ENCODE measurements at regions not wholly inside any gene's neighbourhood (a gene's known extent, or its start where the extent isn't known, plus 50 kb on each side); places are given as distances from the start of the nearest gene placed in this dataset.

DNA sequence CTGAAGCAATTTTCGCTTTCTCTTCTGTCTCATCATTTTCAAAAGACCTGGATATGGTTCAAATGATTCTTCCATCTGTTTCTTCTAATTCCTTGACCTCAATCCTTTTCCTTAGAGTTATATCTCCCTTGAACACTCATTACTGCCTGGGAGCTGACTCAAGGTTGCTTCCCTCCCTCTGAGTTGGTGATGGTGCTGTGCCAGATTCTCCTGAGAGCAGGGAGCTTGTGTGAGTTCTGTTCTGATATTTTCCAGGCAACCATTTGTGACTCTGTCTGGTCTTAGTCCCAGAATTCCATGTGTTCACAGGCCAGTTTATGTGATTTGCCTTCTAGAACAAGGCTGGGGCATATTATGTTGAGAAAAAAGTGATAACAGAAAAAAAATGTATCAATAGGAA is 505.1 kb upstream of the SYT1 start:
- TF ChIP-seq MXI1 (IDR thresholded peaks at IDR 0.05; ENCODE audit: low read depth, low read length) (no peak), CHD2 (IDR thresholded peaks at IDR 0.05; ENCODE audit: low read length, partially characterized antibody) (no peak), JUND (IDR thresholded peaks at IDR 0.05) (no peak), YY1 (IDR thresholded peaks at IDR 0.05; ENCODE audit: low read depth) (no peak), TCF12 (IDR thresholded peaks at IDR 0.05) (peak; percentile 71), RCOR1 (IDR thresholded peaks at IDR 0.05; ENCODE audit: low read length) (no peak), POLR2AphosphoS5 (IDR thresholded peaks at IDR 0.05; ENCODE audit: low read depth, low read length) (no peak), EP300 (IDR thresholded peaks at IDR 0.05; ENCODE audit: borderline replicate concordance in 1 of 2, low read depth in 1 of 2, low read length in 1 of 2) (peak in 1 of 2 experiments; percentile 13; a peak in 1 of 4 replicates), NFIC (IDR thresholded peaks at IDR 0.05; ENCODE audit: borderline replicate concordance) (peak; percentile 34; the same call in 1 of the 2 replicates), RXRA (IDR thresholded peaks at IDR 0.05; ENCODE audit: borderline replicate concordance, low read depth) (no peak), SMC3 (IDR thresholded peaks at IDR 0.05; ENCODE audit: low read depth, low read length) (no peak)
- TF ChIP-seq, protein P1, sequence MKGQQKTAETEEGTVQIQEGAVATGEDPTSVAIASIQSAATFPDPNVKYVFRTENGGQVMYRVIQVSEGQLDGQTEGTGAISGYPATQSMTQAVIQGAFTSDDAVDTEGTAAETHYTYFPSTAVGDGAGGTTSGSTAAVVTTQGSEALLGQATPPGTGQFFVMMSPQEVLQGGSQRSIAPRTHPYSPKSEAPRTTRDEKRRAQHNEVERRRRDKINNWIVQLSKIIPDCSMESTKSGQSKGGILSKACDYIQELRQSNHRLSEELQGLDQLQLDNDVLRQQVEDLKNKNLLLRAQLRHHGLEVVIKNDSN (IDR thresholded peaks at IDR 0.05; ENCODE audit: borderline replicate concordance, low read depth), result no peak
- TF ChIP-seq, protein P2, sequence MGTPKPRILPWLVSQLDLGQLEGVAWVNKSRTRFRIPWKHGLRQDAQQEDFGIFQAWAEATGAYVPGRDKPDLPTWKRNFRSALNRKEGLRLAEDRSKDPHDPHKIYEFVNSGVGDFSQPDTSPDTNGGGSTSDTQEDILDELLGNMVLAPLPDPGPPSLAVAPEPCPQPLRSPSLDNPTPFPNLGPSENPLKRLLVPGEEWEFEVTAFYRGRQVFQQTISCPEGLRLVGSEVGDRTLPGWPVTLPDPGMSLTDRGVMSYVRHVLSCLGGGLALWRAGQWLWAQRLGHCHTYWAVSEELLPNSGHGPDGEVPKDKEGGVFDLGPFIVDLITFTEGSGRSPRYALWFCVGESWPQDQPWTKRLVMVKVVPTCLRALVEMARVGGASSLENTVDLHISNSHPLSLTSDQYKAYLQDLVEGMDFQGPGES (IDR thresholded peaks at IDR 0.05; ENCODE audit: low read depth, low read length), result no peak
- TF ChIP-seq, protein P3, sequence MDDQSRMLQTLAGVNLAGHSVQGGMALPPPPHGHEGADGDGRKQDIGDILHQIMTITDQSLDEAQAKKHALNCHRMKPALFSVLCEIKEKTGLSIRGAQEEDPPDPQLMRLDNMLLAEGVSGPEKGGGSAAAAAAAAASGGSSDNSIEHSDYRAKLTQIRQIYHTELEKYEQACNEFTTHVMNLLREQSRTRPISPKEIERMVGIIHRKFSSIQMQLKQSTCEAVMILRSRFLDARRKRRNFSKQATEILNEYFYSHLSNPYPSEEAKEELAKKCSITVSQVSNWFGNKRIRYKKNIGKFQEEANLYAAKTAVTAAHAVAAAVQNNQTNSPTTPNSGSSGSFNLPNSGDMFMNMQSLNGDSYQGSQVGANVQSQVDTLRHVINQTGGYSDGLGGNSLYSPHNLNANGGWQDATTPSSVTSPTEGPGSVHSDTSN (IDR thresholded peaks at IDR 0.05), result peak; percentile 31; the same call in 1 of the 2 replicates
- TF ChIP-seq, protein P4, sequence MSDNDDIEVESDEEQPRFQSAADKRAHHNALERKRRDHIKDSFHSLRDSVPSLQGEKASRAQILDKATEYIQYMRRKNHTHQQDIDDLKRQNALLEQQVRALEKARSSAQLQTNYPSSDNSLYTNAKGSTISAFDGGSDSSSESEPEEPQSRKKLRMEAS (IDR thresholded peaks at IDR 0.05; ENCODE audit: low read depth), result no peak
- POLR2A ChIA-PET, result no interaction called here
- H3K9me3 ChIP-seq, result no peaks in the 10 kb centered on the region

DNA sequence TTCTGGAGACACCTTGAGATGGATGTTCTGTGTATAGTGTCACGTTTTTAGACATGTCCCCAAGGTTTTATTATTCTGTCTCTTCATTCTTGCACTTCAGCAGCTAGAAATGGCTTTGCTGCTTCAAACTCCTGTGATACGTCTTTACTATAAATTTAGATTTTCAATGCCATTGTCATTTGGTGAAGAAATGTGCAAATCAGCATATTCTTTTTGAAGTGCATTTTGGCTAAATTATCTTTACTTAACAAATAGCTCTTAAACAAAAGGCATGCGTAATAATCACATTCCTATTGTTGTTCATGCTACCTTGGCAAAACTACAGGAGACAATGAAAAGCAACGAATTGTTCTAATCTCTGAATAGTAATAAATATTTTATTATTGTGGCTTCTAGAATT is 502.9 kb upstream of the SYT1 start:
- Histone ChIP-seq H3K9me3 (no peaks in the 10 kb centered on the region), H2AFZ (ENCODE audit: low read depth) (no peak overlapping the region), H3K4me1 (ENCODE audit: control insufficient read depth in 1 of 2, insufficient read depth in 2 of 2, low read depth in 1 of 2, low read length in 1 of 2) (peaks cover 0 to 7% of the 10 kb centered on the region in 2 experiments; a peak in 2 of 4 replicates), H3K27me3 (ENCODE audit: insufficient read depth) (no peaks in the 10 kb centered on the region), H3K4me2 (no peak overlapping the region), H4K20me1 (ENCODE audit: insufficient read depth) (no peaks in the 10 kb centered on the region), H3K27ac (ENCODE audit: low read depth in 2 of 2, low read length in 1 of 2) (no peak overlapping the region), H3K36me3 (replicated peaks in 1 of 2; ENCODE audit: control insufficient read depth in 1 of 2, insufficient read depth in 2 of 2, low read length in 1 of 2) (no peaks in the 10 kb centered on the region), H3K9me2 (no peaks in the 10 kb centered on the region), H3K9ac (no peak overlapping the region), H3K4me3 (ENCODE audit: low read depth in 2 of 2, low read length in 1 of 2) (no peak overlapping the region), H3F3A (replicated peaks; ENCODE audit: insufficient read depth) (no peaks in the 10 kb centered on the region), H3K79me2 (ENCODE audit: insufficient read depth) (no peaks in the 10 kb centered on the region)
- DNase-seq, result no peak
- WGBS (ENCODE audit: low lambda C conversion rate), result 71% methylated on average over 4 of the region's 4 CpGs
- TF ChIP-seq, protein P5, sequence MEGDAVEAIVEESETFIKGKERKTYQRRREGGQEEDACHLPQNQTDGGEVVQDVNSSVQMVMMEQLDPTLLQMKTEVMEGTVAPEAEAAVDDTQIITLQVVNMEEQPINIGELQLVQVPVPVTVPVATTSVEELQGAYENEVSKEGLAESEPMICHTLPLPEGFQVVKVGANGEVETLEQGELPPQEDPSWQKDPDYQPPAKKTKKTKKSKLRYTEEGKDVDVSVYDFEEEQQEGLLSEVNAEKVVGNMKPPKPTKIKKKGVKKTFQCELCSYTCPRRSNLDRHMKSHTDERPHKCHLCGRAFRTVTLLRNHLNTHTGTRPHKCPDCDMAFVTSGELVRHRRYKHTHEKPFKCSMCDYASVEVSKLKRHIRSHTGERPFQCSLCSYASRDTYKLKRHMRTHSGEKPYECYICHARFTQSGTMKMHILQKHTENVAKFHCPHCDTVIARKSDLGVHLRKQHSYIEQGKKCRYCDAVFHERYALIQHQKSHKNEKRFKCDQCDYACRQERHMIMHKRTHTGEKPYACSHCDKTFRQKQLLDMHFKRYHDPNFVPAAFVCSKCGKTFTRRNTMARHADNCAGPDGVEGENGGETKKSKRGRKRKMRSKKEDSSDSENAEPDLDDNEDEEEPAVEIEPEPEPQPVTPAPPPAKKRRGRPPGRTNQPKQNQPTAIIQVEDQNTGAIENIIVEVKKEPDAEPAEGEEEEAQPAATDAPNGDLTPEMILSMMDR (IDR thresholded peaks at IDR 0.05), result no peak
- TF ChIP-seq TAF1 (IDR thresholded peaks at IDR 0.05; ENCODE audit: borderline replicate concordance, low read depth, low read length), result no peak
- no peak for TF ChIP-seq MEF2A (IDR thresholded peaks at IDR 0.05; ENCODE audit: borderline replicate concordance, low read depth)
- TF ChIP-seq RAD21 (IDR thresholded peaks at IDR 0.05; ENCODE audit: low read length), result no peak
- TF ChIP-seq RXRA (IDR thresholded peaks at IDR 0.05; ENCODE audit: borderline replicate concordance, low read depth), result no peak
- ChIA-PET CTCF (interaction anchor here (0.8 kb wide), 1 partner anchor 9 kb away, joined by 3 read pairs; no protein-coding TSS in a partner anchor), POLR2A (no interaction called here)

More for the DNA sequence above, 505.1 kb upstream of the SYT1 start:
- CTCF ChIA-PET, result no interaction called here
- H3K9me2 ChIP-seq, result no peaks in the 10 kb centered on the region
- H3K27ac ChIP-seq (ENCODE audit: low read depth in 2 of 2, low read length in 1 of 2), result peak overlapping the region; percentile 6 to 14; a peak in 3 of 4 replicates
- H3K4me2 ChIP-seq, result no peak overlapping the region
- peak overlapping the region; percentile 60 for H2AFZ ChIP-seq (ENCODE audit: low read depth)
- no peaks in the 10 kb centered on the region for H3K27me3 ChIP-seq (ENCODE audit: insufficient read depth)
- peaks cover 0 to 7% of the 10 kb centered on the region in 2 experiments; a peak in 2 of 4 replicates for H3K4me1 ChIP-seq (ENCODE audit: control insufficient read depth in 1 of 2, insufficient read depth in 2 of 2, low read depth in 1 of 2, low read length in 1 of 2)
- no peak for DNase-seq
- no peaks in the 10 kb centered on the region for H3K79me2 ChIP-seq (ENCODE audit: insufficient read depth)
- H3K4me3 ChIP-seq (ENCODE audit: low read depth in 2 of 2, low read length in 1 of 2), result no peak overlapping the region
- H4K20me1 ChIP-seq (ENCODE audit: insufficient read depth), result no peaks in the 10 kb centered on the region
- H3K9ac ChIP-seq, result no peak overlapping the region
- 90% methylated on average over 1 of the region's 1 CpG for WGBS (ENCODE audit: low lambda C conversion rate)
- no peaks in the 10 kb centered on the region for H3F3A ChIP-seq (replicated peaks; ENCODE audit: insufficient read depth)
- H3K36me3 ChIP-seq (replicated peaks in 1 of 2; ENCODE audit: control insufficient read depth in 1 of 2, insufficient read depth in 2 of 2, low read length in 1 of 2), result no peaks in the 10 kb centered on the region
